Activated CD8-positive, alpha-beta memory T cell treated with anti-CD3 and anti-CD28 coated beads for 4 hours (primary cell): ENCODE measurements at regions not wholly inside any gene's neighbourhood (a gene's known extent, or its start where the extent isn't known, plus 50 kb on each side); places are given as distances from the start of the nearest gene placed in this dataset.

Experiments used
- DNase-seq, 2 donors: peaks; one replicate each; pipeline ENCODE4 v3.0.0-alpha.2; 2020; ENCODE audit warnings: low read depth in 2 of 2

GRCh38 chr5:61652916-61653315, 320.9 kb downstream of the ZSWIM6 start:
- DNase-seq, result no peak

DNA sequence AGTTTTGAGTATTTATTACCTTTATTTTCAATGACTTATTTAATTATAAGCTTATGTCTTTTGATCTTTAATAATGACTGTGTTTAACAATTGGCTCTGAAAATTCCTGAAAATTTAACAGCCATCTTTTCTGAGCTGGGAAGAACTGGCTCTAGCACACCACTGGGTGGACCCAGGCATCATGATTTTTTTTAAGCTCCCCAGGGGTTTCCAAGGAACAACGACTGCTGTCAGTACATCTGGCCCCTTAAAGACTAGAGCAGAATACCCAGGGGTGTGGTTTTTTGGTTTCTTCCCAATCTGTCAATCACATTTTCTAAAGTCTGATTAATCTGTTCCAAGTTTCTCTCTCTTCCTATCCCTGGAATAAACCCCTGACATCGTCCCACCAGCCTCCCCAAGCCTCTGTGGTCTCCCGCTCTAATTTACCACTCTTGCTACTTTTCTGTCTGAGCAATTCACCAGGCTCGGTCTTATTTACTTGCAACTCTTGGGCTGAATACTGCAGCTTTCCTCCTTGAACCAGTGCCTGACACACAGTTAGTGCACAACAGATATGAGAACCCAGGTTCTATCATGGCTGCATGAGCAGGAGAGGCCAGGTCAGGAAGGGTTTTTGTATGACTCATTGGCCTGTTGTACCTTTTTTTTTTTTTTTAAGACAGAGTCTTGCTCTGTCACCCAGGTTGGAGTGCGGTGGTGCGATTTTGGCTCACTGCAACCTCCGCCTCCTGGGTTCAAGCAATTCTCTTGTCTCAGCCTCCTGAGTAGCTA, 321.9 kb downstream of the ZSWIM6 start:
- DNase-seq, result no peak

GRCh38 chr5:61654876-61655275, 322.8 kb downstream of the ZSWIM6 start:
- no peak for DNase-seq

DNA sequence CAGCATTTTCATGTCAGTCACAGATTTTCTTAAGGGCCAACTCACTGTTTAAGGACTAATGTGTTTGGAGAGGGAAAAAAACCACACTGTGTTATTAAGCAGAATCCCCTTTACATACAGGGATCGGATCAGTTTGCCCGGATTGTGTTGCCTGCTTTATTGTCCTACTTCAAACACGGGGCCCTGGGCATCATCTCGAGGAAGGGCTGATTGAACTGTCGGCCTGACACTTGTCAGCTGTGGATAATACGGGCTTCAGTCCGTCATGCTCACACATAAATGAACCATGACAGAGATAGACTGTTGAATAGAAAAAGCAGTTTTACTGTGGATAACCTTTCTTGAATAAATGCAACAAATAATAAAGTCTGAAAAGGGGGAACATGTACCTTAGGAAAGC, 325.0 kb downstream of the ZSWIM6 start:
- DNase-seq, result no peak

- DNase-seq, result no peak
Measured at GRCh38 chr5:61657686-61658085, 325.6 kb downstream of the ZSWIM6 start.

GRCh38 chr5:61658592-61659008, 326.5 kb downstream of the ZSWIM6 start:
- peak; percentile 56 to 60 for DNase-seq

DNA sequence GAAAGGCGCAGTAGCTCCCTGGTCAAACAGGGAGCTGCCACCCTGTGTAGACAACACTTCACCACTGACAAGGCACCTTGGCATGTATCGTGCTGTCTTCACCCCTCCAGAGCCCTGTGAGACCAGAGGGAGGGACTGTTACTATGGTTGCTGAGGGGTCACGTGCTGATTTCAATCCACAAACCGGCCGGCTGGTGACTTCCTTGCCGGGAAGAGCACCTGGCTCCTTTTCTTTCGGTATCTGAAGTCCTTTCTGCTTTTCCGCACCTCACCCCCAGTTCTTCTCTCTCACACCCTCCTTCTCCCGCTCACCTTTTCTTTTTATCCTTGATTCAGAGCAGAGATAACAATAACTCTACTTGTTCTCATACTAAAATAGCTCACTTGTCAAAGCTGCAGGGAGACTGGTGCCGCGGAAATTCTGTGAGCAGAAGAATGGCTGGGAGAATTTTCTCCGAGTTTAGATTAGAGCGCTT, 327.2 kb downstream of the ZSWIM6 start:
- DNase-seq, result no peak

GRCh38 chr5:61662670-61663069, 330.6 kb downstream of the ZSWIM6 start:
- no peak for DNase-seq

- DNase-seq, result no peak
Measured at GRCh38 chr5:61666064-61666621, 334.1 kb downstream of the ZSWIM6 start.

DNA sequence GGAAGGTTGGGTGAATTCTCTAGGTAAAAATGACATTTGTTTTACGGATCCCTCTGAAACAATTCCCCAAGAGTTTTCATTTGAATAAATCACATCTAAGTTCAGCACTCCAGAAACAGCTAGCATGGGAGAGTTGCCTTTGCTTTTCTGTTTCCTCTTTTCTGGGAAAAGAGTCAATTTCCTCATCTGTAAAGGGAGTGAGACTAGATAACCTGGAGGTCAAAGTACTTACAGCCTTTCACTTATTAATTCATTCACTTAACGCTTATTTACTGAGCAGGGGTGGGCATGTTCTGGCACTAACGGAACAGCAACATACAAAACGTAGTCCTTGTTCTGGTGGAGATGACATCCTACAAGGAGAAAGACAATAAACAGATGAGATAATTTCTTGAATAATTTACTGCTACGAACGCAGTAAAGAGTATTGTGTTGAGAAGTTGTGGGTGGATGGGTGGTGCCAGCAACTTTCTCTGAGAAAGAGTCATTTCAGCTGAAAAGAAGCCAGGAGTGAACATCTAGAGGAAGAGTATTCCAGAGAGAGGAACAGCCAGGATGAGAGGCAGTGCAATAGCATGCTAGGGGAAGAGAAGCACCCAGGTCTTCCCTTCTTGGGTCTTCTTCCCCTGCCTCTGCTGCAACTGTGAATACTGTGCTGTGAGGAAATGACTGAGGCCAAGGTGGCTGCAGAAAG, 335.6 kb downstream of the ZSWIM6 start:
- DNase-seq, result no peak

DNA sequence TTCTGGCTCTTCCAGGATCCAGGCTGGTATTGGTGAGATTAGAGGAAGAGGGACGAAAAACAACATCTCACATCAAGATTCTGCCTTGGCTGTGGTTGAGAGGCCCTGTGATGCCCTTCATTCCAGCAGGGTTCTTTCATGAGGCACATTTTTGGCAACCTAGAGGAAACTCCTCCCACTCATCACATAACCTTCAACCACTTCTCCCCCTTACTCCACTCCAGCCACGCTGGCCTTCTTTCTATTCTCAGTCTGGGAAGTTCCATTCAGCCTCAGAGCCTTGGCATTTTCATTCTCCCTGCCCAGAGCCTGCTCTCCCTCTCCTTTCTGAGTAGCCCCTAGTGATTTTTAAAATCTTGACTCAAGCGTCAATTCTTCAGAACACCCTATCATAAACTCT, 337.5 kb downstream of the ZSWIM6 start:
- DNase-seq, result no peak

- no peak for DNase-seq
Measured at GRCh38 chr5:61670941-61671340, 338.9 kb downstream of the ZSWIM6 start.

GRCh38 chr5:61673007-61673735, 341.1 kb downstream of the ZSWIM6 start:
- no peak for DNase-seq

GRCh38 chr5:61674378-61674777, 342.3 kb downstream of the ZSWIM6 start:
- no peak for DNase-seq

- DNase-seq, result no peak
Measured at GRCh38 chr5:61675015-61675692, 343.1 kb downstream of the ZSWIM6 start.

- no peak for DNase-seq
Measured at GRCh38 chr5:61677220-61677619, 345.2 kb downstream of the ZSWIM6 start.

DNA sequence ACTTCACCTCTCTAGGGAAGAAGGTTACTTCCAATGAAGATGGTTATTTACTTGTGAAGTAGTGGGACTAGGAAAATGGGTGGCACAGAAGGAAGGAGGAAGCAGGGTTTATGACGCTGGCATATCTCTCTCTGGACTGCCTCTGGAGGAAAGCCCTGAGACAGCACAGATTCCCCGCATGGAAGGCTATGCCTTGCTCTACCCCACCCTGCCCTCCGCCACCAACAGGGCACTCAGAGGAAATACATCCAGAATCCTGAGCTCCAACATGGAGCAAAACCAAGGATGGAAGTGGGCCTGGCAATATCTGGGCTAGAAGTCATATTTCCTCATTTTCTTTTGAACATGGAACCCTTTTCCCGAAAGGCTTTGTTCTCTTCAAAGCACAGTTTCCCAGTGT, 346.9 kb downstream of the ZSWIM6 start:
- no peak for DNase-seq

DNA sequence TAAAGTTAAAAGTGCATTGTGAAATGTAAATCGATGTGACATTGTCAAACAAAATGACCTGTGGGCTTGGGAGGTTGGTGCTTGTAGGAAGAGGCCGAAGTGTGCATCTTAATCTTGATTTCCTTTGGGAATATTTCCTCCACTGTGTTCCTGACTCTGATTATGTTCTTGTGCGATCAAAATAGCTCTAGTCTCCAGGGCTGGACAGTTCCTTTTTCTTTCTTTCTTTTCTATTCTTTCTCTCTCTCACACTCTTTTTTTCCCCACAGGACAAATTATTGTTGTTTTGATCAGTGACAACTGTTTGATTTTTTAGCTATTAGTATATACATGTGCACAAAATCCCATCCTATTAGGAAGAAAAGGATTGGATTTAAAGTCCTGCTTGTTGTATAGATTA, 347.5 kb downstream of the ZSWIM6 start:
- DNase-seq, result no peak

DNA sequence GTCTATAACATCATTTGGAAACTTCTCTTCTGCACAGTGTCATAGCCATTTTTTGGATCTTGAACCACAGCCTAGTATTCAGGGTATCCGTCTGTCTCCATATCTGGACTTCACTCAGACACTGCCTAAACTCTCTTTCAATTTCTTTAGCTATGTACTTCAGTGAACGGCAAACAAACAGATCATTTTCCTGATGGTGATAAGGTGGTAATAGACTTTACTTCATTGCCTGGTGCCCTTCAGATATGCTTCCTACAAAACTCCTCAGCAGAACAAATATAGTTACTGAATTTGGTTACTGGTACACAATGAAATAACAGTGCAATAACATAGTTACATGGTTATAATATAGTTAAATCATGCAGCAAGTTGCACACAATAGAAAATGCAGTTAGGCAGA, 348.2 kb downstream of the ZSWIM6 start:
- no peak for DNase-seq

DNA sequence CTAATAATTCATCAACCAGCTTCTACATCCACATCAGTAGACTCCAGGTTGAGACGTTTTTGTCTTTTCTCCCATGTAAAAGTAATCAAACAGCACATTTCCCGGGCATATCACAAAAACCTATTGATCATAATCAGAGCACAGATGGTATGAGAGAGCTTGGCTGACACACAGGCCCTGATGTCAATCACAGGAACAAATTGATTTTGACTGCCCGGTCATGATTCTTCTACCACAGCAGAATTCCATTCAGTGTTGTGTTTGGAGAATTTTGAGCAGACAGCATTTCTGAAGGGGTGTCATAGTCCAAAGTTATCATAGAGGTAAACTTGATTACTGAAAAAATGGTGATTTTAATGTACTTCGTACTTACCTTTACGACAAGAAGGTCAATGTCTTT, 351.1 kb downstream of the ZSWIM6 start:
- DNase-seq, result no peak

- DNase-seq, result no peak
Measured at GRCh38 chr5:61683926-61684325, 351.9 kb downstream of the ZSWIM6 start.
